Natural killer cell (primary cell): ENCODE measurements at regions not wholly inside any gene's neighbourhood (a gene's known extent, or its start where the extent isn't known, plus 50 kb on each side); places are given as distances from the start of the nearest gene placed in this dataset.

Source experiments
- ATAC-seq, 3 donors: fragments of 150-1000 bp in 2 of 3; fragments of 200-7000 bp in 1 of 3; cut with Tn5 transposase; 1 replicate in 1 of 3; 2 replicates in 2 of 3; pipeline ENCODE4 v1.10.0; 2021; ENCODE audit warnings: mild to moderate bottlenecking in 2 of 3, moderate library complexity in 2 of 3
- DNase-seq, 2 donors: peaks; one replicate each; pipeline versions ENCODE4 v3.0.0 to v3.0.0-alpha.2; 2013 to 2021; ENCODE audit warnings: mixed read lengths in 1 of 2
- H3K27ac ChIP-seq: one replicate; pipeline ENCODE4 v1.5.1; 2013; ENCODE audit warnings: mild to moderate bottlenecking, low read length
- H3K27me3 ChIP-seq: one replicate; pipeline ENCODE4 v1.6.1; 2013; ENCODE audit warnings: low read length; ENCODE audit not compliant: control insufficient read depth, insufficient read depth
- H3K36me3 ChIP-seq: one replicate; pipeline ENCODE4 v1.6.1; 2013; ENCODE audit warnings: low read length; ENCODE audit not compliant: control insufficient read depth, insufficient read depth
- H3K4me1 ChIP-seq: one replicate; pipeline ENCODE4 v1.6.1; 2013; ENCODE audit warnings: low read length; ENCODE audit not compliant: control insufficient read depth, insufficient read depth
- H3K4me3 ChIP-seq: one replicate; pipeline ENCODE4 v1.5.1; 2013; ENCODE audit warnings: low read length
- H3K9me3 ChIP-seq: one replicate; pipeline ENCODE4 v1.6.1; 2013; ENCODE audit warnings: low read length; ENCODE audit not compliant: control insufficient read depth, insufficient read depth
- H3K27ac Mint-ChIP-seq, 2 donors: one replicate each; pipeline ENCODE4 v1.8.0; 2022; ENCODE audit warnings: mild to moderate bottlenecking in 2 of 2, mixed read lengths in 2 of 2, moderate library complexity in 1 of 2
- H3K27me3 Mint-ChIP-seq, 2 donors: one replicate each; pipeline ENCODE4 v1.8.0; 2022; ENCODE audit warnings: low read depth in 2 of 2, mixed read lengths in 2 of 2
- H3K36me3 Mint-ChIP-seq: one replicate; pipeline ENCODE4 v1.8.0; 2022; ENCODE audit warnings: mixed read lengths
- H3K4me1 Mint-ChIP-seq, 2 donors: one replicate each; pipeline ENCODE4 v1.8.0; 2022; ENCODE audit warnings: mixed read lengths in 2 of 2
- H3K4me3 Mint-ChIP-seq: one replicate; pipeline ENCODE4 v1.8.0; 2022; ENCODE audit warnings: mild to moderate bottlenecking, moderate library complexity, mixed read lengths
- H3K9me3 Mint-ChIP-seq, 2 donors: one replicate each; pipeline ENCODE4 v1.8.0; 2022; ENCODE audit warnings: mixed read lengths in 2 of 2
- WGBS: methylation state at CpG from one replicate; pipeline ENCODE4 v1.1.7; 2013; ENCODE audit warnings: missing lambda C conversion rate; ENCODE audit not compliant: insufficient coverage; 5-methylcytosine and 5-hydroxymethylcytosine counted together
- intact Hi-C: fragments of 100-400 bp; cut with micrococcal nuclease; formaldehyde crosslinking; loops from one replicate; pipeline ENCODE4 v1.14.2; 2022
- TF ChIP-seq, protein P1 (sequence below): fragments of 200-600 bp; IDR thresholded peaks from one replicate; pipeline ENCODE4 v1.8.0; 2022; ENCODE audit warnings: antibody characterized with exemption

DNA sequence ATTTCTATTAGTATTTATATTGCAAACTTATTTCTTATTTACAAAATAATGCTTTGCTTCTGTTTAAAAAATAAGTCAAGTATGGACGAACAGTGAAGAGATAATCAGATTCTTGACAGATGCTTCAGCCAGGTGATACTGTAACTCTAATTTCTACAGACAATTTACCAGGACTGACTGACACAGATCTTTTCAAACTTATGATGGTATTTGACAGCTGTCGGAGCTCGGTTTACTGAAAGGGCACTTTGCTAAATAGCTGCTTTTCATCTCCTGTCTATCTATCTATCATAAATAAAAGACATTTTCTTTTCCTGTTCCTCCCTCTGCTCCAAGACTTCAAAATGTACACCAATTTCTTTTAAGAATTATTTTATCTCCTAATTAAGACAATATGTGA is 422.5 kb upstream of the SLC8A1 start:
- 93% methylated on average over 3 of the region's 3 CpGs for WGBS
- Histone ChIP-seq H3K4me1 (no peaks in the 10 kb centered on the region), H3K36me3 (no peaks in the 10 kb centered on the region), H3K27ac (no peak overlapping the region), H3K27me3 (no peaks in the 10 kb centered on the region), H3K9me3 (no peaks in the 10 kb centered on the region), H3K4me3 (no peak overlapping the region)
- Mint-ChIP-seq H3K4me3 (no peak overlapping the region), H3K27me3 (no peaks in the 10 kb centered on the region), H3K9me3 (peaks cover under 1 to 5% of the 10 kb centered on the region in 2 donors), H3K4me1 (no peaks in the 10 kb centered on the region), H3K36me3 (no peaks in the 10 kb centered on the region), H3K27ac (no peak overlapping the region)
- DNase-seq (no peak), ATAC-seq (no peak)
- intact Hi-C loops, result no loop called here
- TF ChIP-seq, protein P1, sequence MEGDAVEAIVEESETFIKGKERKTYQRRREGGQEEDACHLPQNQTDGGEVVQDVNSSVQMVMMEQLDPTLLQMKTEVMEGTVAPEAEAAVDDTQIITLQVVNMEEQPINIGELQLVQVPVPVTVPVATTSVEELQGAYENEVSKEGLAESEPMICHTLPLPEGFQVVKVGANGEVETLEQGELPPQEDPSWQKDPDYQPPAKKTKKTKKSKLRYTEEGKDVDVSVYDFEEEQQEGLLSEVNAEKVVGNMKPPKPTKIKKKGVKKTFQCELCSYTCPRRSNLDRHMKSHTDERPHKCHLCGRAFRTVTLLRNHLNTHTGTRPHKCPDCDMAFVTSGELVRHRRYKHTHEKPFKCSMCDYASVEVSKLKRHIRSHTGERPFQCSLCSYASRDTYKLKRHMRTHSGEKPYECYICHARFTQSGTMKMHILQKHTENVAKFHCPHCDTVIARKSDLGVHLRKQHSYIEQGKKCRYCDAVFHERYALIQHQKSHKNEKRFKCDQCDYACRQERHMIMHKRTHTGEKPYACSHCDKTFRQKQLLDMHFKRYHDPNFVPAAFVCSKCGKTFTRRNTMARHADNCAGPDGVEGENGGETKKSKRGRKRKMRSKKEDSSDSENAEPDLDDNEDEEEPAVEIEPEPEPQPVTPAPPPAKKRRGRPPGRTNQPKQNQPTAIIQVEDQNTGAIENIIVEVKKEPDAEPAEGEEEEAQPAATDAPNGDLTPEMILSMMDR, result no peak

GRCh38 chr2:40877734-40878288 is 425.9 kb upstream of the SLC8A1 start:
- H3K36me3 Mint-ChIP-seq, result no peaks in the 10 kb centered on the region
- ATAC-seq (no peak), DNase-seq (no peak)
- peaks cover 0 to 5% of the 10 kb centered on the region in 2 donors for H3K9me3 Mint-ChIP-seq
- no peak overlapping the region for H3K4me3 ChIP-seq
- no peaks in the 10 kb centered on the region for H3K9me3 ChIP-seq
- H3K4me1 ChIP-seq, result no peaks in the 10 kb centered on the region
- intact Hi-C loops, result no loop called here
- no peak overlapping the region for H3K4me3 Mint-ChIP-seq
- H3K36me3 ChIP-seq, result no peaks in the 10 kb centered on the region
- no peak overlapping the region for H3K27ac ChIP-seq
- no peak overlapping the region for H3K27ac Mint-ChIP-seq
- no peaks in the 10 kb centered on the region for H3K4me1 Mint-ChIP-seq
- TF ChIP-seq, protein P1, result no peak
- no peaks in the 10 kb centered on the region for H3K27me3 ChIP-seq
- no peaks in the 10 kb centered on the region for H3K27me3 Mint-ChIP-seq

- Mint-ChIP-seq H3K9me3 (peaks cover 0 to 8% of the 10 kb centered on the region in 2 donors), H3K4me1 (no peaks in the 10 kb centered on the region), H3K27ac (no peak overlapping the region), H3K27me3 (no peaks in the 10 kb centered on the region), H3K4me3 (no peak overlapping the region), H3K36me3 (no peaks in the 10 kb centered on the region)
- no peak overlapping the region for H3K4me3 ChIP-seq
- no CpG with 5 or more reads among the region's 1 CpG for WGBS
- H3K4me1 ChIP-seq, result no peaks in the 10 kb centered on the region
- ATAC-seq, result no peak
- no peaks in the 10 kb centered on the region for H3K36me3 ChIP-seq
- intact Hi-C loops, result no loop called here
- no peak for DNase-seq
- H3K9me3 ChIP-seq, result no peaks in the 10 kb centered on the region
- no peak overlapping the region for H3K27ac ChIP-seq
- TF ChIP-seq, protein P1, result no peak
- H3K27me3 ChIP-seq, result no peaks in the 10 kb centered on the region
Observed at GRCh38 chr2:40879305-40879704, 427.4 kb upstream of the SLC8A1 start.

- TF ChIP-seq, protein P1, result no peak
- DNase-seq (no peak), ATAC-seq (no peak)
- no CpG with 5 or more reads among the region's 1 CpG for WGBS
- H3K27me3 ChIP-seq, result no peaks in the 10 kb centered on the region
- no peak overlapping the region for H3K27ac ChIP-seq
- no peaks in the 10 kb centered on the region for H3K4me1 ChIP-seq
- H3K36me3 ChIP-seq, result no peaks in the 10 kb centered on the region
- Mint-ChIP-seq H3K9me3 (peaks cover 6 to 14% of the 10 kb centered on the region in 2 donors), H3K4me1 (no peaks in the 10 kb centered on the region), H3K27ac (no peak overlapping the region), H3K4me3 (no peak overlapping the region), H3K27me3 (no peaks in the 10 kb centered on the region), H3K36me3 (no peaks in the 10 kb centered on the region)
- no peak overlapping the region for H3K4me3 ChIP-seq
- intact Hi-C loops, result no loop called here
- peaks cover 7% of the 10 kb centered on the region for H3K9me3 ChIP-seq
Observed at GRCh38 chr2:40886100-40886499, 434.2 kb upstream of the SLC8A1 start.
